Spleen (tissue), 7 donors: ENCODE measurements at regions not wholly inside any gene's neighbourhood (a gene's known extent, or its start where the extent isn't known, plus 50 kb on each side); places are given as distances from the start of the nearest gene placed in this dataset.

Experiments
- POLR2A ChIP-seq, 3 donors: fragments of 450-650 bp; IDR thresholded peaks; one replicate each; pipeline ENCODE4 v1.5.1; 2017; ENCODE audit warnings: antibody characterized with exemption in 3 of 3, mild to moderate bottlenecking in 1 of 3
- TF ChIP-seq, protein P1 (sequence below), 11 experiments: fragments of 200-600 bp in 7 of 11; fragments of 450-650 bp in 4 of 11; sonication (generic) in 4 of 11; IDR thresholded peaks in 8 of 11; conservative IDR thresholded peaks in 3 of 11; 1 replicate in 7 of 11; 2 replicates in 4 of 11; pipeline versions ENCODE4 v1.4.0 to v1.8.0; 2016 to 2021; ENCODE audit warnings: antibody characterized with exemption in 11 of 11, inconsistent platforms in 4 of 11, mild to moderate bottlenecking in 1 of 11
- donor health status: DM: no; HTN: no; CAD: no; lungs with moderate emphysema.
- donor health status: DM: no; HTN: no; CAD: no.
- donor health status: DM: no; HTN: no; CAD: no.

DNA sequence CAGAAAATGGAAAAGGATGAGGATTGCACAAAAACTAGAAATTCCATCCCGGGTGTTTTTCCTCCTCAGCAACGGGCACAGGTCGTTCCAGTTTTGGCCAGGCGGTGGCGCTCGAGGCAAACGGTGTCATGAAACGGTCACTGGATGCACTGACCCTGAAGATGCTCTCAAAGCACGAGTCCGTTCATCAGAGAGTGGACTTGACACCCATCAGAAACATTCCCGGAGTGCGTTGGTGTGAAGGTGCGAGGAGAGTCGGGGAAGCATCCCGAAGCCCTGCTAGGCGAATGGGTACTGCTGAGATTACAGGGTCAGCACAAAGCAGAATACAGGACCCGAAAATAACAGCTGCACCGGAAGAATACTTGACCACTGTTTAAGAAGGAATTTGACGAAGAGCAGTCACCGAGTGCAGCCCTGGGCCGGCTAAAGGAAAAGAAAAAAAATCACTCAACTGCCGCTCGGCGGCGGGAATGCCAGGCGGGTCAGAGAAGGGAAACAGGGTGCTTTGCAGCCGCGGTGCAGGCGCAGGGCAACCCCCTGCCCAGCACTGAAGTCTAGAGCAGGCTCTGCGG is 71.7 kb upstream of the ETS2 start:
- no peak for TF ChIP-seq POLR2A (IDR thresholded peaks at IDR 0.05)
- TF ChIP-seq, protein P1, sequence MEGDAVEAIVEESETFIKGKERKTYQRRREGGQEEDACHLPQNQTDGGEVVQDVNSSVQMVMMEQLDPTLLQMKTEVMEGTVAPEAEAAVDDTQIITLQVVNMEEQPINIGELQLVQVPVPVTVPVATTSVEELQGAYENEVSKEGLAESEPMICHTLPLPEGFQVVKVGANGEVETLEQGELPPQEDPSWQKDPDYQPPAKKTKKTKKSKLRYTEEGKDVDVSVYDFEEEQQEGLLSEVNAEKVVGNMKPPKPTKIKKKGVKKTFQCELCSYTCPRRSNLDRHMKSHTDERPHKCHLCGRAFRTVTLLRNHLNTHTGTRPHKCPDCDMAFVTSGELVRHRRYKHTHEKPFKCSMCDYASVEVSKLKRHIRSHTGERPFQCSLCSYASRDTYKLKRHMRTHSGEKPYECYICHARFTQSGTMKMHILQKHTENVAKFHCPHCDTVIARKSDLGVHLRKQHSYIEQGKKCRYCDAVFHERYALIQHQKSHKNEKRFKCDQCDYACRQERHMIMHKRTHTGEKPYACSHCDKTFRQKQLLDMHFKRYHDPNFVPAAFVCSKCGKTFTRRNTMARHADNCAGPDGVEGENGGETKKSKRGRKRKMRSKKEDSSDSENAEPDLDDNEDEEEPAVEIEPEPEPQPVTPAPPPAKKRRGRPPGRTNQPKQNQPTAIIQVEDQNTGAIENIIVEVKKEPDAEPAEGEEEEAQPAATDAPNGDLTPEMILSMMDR (IDR thresholded peaks at IDR 0.05 in 8 of 11, conservative IDR thresholded peaks at IDR 0.05 in 3 of 11): peak; percentile 85 to 97 (median 94)
